Amygdala (tissue), 56 donors: ENCODE measurements at regions not wholly inside any gene's neighbourhood (a gene's known extent, or its start where the extent isn't known, plus 50 kb on each side); places are given as distances from the start of the nearest gene placed in this dataset.

Experiments
- DNase-seq, 56 donors: peaks; one replicate each; lab custom pipeline; 2025; lab: John Stamatoyannopoulos, UW

DNA sequence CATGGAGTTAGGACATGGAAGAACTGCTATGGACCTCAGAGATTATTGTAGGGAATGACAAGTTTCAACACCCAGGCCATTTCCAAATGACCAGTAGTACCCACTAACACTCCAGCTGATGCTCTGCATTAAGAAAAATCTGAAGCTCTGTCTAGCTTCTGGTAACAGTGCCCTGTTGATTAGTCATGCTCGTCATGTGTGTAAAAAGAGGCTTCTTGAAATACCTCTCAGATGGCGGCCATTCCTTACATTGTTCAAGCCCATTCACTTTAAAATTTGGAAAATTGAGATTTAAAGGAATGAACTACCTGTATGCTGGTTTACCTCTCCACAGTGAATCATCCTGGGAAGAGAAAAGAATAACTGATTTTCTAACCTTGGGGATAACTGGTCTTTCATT is 527.9 kb upstream of the ARGLU1 start:
- no peak for DNase-seq

GRCh38 chr13:107091861-107092260 is 523.9 kb upstream of the ARGLU1 start:
- no peak for DNase-seq

DNA sequence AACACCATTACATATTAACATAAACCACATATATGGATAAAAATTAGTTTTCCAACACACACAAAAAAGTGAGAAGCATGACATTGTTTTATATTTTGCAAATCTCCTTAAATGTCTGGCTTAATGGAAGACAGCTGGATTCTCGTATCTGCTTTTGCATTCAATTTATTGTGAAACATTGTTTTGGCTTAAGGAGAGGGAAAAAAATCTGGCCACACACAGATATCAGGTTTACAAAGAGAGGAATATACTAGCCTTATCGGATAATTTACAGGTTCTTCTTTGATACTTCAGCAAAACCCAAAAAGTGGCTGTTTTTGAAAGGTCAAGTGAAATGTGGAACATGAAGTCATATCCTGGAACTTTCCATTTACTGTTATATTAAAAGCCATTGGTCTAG is 523.5 kb upstream of the ARGLU1 start:
- no peak for DNase-seq

GRCh38 chr13:107088061-107088460 is 520.1 kb upstream of the ARGLU1 start:
- no peak for DNase-seq

DNA sequence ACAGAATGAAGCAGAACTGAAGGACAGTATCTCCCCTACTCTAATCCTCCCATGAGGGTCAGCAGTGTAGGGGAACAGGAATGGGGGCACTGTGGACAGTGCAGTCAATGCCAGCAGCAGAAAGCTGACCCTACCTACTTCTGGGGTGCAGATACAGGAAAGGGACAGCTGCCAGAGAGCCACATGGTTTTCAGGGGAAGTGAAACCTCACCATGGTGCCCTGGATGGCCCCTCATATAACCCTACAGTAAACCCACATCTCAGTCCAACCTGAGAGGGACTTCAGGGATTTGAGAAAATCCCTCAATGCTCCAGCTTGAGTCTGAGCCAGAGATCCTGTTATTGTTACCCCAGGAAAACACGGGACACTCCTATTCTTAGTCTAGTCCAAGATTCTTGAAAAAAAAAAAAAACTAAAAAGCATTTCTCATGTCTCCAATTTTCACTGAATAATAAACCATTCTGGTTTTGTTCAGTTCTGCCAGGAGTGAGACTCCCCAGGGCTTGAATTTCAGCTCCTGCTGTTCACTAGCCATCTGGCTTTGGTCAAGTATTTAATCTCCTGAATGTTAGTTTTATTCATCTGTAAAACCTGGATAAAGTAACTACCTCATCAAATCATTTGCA is 511.6 kb upstream of the ARGLU1 start:
- no peak for DNase-seq

GRCh38 chr13:107078229-107078765 is 510.4 kb upstream of the ARGLU1 start:
- DNase-seq: no peak

GRCh38 chr13:107076801-107077200 is 508.9 kb upstream of the ARGLU1 start:
- no peak for DNase-seq

DNA sequence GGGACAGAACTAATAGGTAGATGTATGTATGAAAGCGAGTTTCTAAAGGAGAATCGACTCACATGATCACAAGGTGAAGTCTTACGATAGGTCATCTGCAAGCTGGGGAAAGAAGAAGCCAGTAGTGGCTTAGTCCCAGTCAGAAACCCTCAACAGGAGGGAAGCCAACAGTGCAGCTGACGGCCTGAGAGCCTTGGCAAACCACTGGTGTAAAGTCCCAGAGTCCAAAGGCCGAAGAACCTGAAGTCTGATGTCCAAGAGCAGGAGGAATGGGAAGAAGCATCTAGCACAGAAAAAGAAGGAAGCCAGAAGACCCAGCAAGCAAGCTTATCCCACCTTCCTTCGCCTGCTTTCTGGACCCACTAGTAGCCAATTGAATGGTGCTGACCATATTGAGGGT is 507.6 kb upstream of the ARGLU1 start:
- DNase-seq: no peak

- no peak for DNase-seq
Observed at GRCh38 chr13:107070792-107071191, 502.9 kb upstream of the ARGLU1 start.

GRCh38 chr13:107069108-107069776 is 501.3 kb upstream of the ARGLU1 start:
- no peak for DNase-seq

DNA sequence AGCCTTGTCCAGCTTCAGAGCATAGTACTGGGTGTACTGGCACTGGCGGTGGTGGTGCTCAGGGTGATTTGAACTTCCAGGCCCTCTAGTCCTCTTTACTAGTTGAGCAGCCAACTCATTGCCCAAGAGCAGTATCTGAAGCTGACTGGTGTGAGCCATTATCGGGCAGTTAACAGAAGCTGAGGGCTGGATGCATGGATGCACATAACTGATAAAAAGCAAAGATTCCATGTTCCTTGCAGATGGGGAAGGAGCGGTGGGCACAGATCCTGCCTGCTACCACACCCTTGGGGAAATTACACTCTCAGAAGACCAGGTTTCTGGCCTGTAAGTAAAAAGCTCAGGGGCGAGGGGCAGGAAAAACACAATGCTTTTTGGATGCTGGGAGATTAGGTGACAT is 499.4 kb upstream of the ARGLU1 start:
- no peak for DNase-seq

DNA sequence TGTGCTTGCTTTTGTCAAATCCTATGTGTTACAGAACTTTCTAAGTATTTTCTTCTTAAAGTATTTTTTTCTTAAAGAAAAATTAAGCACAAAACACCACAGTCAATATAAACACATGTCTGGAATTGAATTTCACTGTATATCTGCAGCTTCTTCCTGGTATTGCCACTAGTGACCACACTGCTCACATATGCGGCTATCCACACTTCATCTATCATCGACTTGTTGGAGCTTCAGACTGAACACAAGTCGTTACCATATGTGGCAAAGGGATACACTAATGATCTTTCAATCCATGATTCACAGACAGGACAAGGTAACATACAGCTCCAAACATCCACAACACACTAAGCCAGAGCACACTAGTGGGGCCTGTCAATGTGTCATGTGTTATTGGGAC is 498.4 kb upstream of the ARGLU1 start:
- no peak for DNase-seq

DNA sequence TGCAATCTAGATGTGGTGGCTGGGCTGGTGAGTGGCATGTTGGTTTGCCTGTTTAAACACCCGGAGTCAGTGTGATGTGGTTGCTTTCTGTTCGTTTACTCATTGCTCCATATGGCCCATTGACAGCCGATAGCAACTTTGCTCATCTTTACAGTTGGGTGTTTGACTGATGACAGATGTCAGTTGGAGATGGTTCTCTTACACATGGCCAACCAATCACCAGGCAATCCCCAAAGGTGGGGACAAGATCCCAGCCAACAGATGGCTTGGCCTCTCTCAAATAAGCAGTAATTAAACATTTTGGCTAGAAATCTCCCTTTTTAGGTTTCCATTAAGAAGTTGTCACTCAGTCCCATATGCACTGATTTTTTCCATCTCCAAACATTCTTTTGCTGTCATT is 497.1 kb upstream of the ARGLU1 start:
- DNase-seq: no peak

GRCh38 chr13:107057028-107057631 is 489.2 kb upstream of the ARGLU1 start:
- no peak for DNase-seq

- no peak for DNase-seq
Observed at GRCh38 chr13:107043021-107043956, 475.4 kb upstream of the ARGLU1 start.

GRCh38 chr13:107035778-107036177 is 467.8 kb upstream of the ARGLU1 start:
- DNase-seq: no peak

DNA sequence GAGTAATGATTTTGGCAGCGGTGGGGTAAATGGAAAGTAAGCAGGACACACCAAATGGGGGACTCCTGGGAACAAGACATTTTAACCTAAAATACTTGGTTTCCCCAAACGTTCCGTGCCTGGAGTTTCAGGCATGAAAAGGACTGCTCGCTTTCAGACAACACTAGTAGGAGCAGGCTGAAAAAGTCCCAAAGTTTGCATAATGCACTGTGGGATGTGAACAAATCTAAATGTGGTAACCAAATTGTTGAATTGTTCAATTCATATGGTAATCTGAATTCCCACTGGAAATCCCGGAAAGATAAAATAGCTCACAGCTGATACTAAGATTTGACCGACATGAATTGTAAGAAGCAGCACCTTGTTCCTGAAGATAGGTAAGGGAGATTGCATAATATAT is 467.2 kb upstream of the ARGLU1 start:
- DNase-seq: no peak

DNA sequence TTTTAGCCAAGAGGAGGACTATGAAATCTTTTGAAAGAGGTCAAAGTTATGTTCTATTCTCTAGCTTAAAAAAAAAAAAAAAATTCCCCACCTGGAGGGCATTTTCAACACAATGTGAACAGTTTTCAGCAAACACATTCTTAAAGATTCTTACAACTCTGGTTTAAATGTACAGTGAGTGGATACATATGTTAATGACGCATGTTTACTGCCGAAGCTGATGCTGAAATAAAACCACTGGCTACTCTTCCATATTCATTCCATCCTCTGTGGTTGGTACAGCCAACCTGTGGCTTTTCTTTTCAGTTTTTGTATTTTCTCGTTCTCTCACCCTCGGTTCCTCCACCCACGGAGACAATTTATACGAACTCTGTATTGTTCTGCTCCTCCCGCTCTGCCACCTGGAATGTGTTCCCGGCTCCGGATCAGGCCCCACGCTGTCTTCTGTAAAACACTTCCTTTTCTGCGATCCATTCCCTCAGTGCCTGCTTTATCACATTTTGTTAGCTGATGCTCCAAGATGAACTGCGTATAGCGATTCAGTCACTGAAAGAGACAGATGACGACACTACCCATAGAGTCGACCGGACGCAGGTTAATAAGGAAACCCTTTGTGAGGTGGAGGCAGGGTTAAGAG is 466.4 kb upstream of the ARGLU1 start:
- no peak for DNase-seq

DNA sequence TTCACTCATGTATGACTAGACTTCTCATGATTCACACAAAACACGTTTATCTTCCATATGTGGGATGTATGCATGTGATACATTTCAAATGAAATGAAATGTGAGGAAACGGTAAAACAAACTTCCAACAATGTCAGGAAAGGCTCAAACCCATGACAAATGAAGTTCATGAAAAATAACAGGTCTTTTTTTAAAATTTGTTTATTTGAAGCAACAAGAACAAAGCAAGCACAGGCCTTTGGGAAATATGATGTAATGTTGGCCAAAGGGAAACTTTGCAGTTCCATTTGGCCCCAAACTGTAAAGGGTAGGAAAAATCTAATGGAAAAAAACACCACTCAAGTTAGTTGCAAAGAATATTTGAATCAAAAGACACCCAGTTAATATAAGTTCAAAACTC is 463.8 kb upstream of the ARGLU1 start:
- no peak for DNase-seq

DNA sequence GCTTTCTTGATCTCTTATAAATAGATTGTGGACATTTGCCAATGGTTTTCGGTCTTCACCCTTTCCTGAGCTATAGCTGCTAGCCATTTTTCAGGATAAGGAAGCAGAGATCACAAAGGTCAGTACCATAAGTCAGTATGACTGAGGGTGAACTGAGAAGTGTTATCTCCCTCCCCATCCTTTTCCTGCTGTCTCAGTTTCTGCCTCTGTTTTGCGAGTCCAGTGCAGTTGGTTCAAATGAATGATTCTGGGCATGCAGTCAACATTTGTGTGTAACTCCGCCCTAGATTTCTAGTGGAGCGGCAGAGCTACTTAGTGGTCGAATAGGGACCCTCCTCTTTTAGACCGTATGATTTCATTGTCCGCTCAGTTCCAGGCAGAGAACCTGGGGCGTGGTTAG is 460.8 kb upstream of the ARGLU1 start:
- no peak for DNase-seq
